ES-I3 (cell line): ENCODE measurements at regions not wholly inside any gene's neighbourhood (a gene's known extent, or its start where the extent isn't known, plus 50 kb on each side); places are given as distances from the start of the nearest gene placed in this dataset.

Experiments used
- H3K36me3 ChIP-seq: 2 replicates; pipeline ENCODE4 v1.6.1; 2013; ENCODE audit warnings: mild to moderate bottlenecking, low read length, control low read depth, moderate library complexity; ENCODE audit not compliant: insufficient read depth
- H3K4me1 ChIP-seq: 2 replicates; pipeline ENCODE4 v1.6.1; 2013; ENCODE audit warnings: mild to moderate bottlenecking, control low read depth, low read length; ENCODE audit not compliant: insufficient read depth
- H3K9ac ChIP-seq: 2 replicates; pipeline ENCODE4 v1.6.1; 2013; ENCODE audit warnings: low read depth, mild to moderate bottlenecking, low read length, moderate library complexity
- H3K9me3 ChIP-seq: 2 replicates; pipeline ENCODE4 v1.6.1; 2013; ENCODE audit warnings: mild to moderate bottlenecking, low read length, moderate library complexity; ENCODE audit not compliant: control insufficient read depth, insufficient read depth

GRCh38 chr13:73397496-73398305 lies 338.9 kb downstream of the KLF5 start:
- no peak overlapping the region for H3K9ac ChIP-seq
- 0 out of 2 replicates have a peak, but pooled peaks cover 6% of the 10 kb centered on the region for H3K4me1 ChIP-seq
- H3K9me3 ChIP-seq = no peaks in the 10 kb centered on the region
- no peaks in the 10 kb centered on the region for H3K36me3 ChIP-seq

- no peaks in the 10 kb centered on the region for H3K36me3 ChIP-seq
- no peaks in the 10 kb centered on the region for H3K4me1 ChIP-seq
- H3K9me3 ChIP-seq = no peaks in the 10 kb centered on the region
- no peak overlapping the region for H3K9ac ChIP-seq
These were observed 335.3 kb downstream of the KLF5 start for GRCh38 chr13:73394066-73394465.

GRCh38 chr13:73390100-73390499 lies 331.3 kb downstream of the KLF5 start:
- no peaks in the 10 kb centered on the region for H3K4me1 ChIP-seq
- H3K36me3 ChIP-seq = no peaks in the 10 kb centered on the region
- no peak overlapping the region for H3K9ac ChIP-seq
- no peaks in the 10 kb centered on the region for H3K9me3 ChIP-seq

GRCh38 chr13:73388586-73388985 lies 329.8 kb downstream of the KLF5 start:
- no peaks in the 10 kb centered on the region for H3K9me3 ChIP-seq
- H3K4me1 ChIP-seq = no peaks in the 10 kb centered on the region
- no peak overlapping the region for H3K9ac ChIP-seq
- H3K36me3 ChIP-seq = no peaks in the 10 kb centered on the region

- H3K9ac ChIP-seq = no peak overlapping the region
- no peaks in the 10 kb centered on the region for H3K36me3 ChIP-seq
- no peaks in the 10 kb centered on the region for H3K4me1 ChIP-seq
- H3K9me3 ChIP-seq = no peaks in the 10 kb centered on the region
These were observed 328.5 kb downstream of the KLF5 start for GRCh38 chr13:73387318-73387717.

- Histone ChIP-seq H3K9me3 (no peaks in the 10 kb centered on the region), H3K36me3 (no peaks in the 10 kb centered on the region), H3K4me1 (no peaks in the 10 kb centered on the region), H3K9ac (no peak overlapping the region)
These were observed 327.0 kb downstream of the KLF5 start for GRCh38 chr13:73385848-73386247.

GRCh38 chr13:73372666-73373627 lies 314.1 kb downstream of the KLF5 start:
- H3K36me3 ChIP-seq = no peaks in the 10 kb centered on the region
- H3K4me1 ChIP-seq = no peaks in the 10 kb centered on the region
- H3K9me3 ChIP-seq = no peaks in the 10 kb centered on the region
- no peak overlapping the region for H3K9ac ChIP-seq

GRCh38 chr13:73370066-73370465 lies 311.3 kb downstream of the KLF5 start:
- Histone ChIP-seq H3K9me3 (no peaks in the 10 kb centered on the region), H3K36me3 (no peaks in the 10 kb centered on the region), H3K9ac (no peak overlapping the region), H3K4me1 (no peaks in the 10 kb centered on the region)

GRCh38 chr13:73369095-73369494 lies 310.3 kb downstream of the KLF5 start:
- Histone ChIP-seq H3K9me3 (no peaks in the 10 kb centered on the region), H3K9ac (no peak overlapping the region), H3K36me3 (no peaks in the 10 kb centered on the region), H3K4me1 (no peaks in the 10 kb centered on the region)

- Histone ChIP-seq H3K9ac (no peak overlapping the region), H3K36me3 (no peaks in the 10 kb centered on the region), H3K4me1 (no peaks in the 10 kb centered on the region), H3K9me3 (no peaks in the 10 kb centered on the region)
These were observed 309.8 kb downstream of the KLF5 start for GRCh38 chr13:73368608-73369007.

- Histone ChIP-seq H3K4me1 (no peaks in the 10 kb centered on the region), H3K36me3 (no peaks in the 10 kb centered on the region), H3K9me3 (no peaks in the 10 kb centered on the region), H3K9ac (no peak overlapping the region)
These were observed 309.1 kb downstream of the KLF5 start for GRCh38 chr13:73367886-73368285.

- Histone ChIP-seq H3K4me1 (no peaks in the 10 kb centered on the region), H3K36me3 (no peaks in the 10 kb centered on the region), H3K9me3 (no peaks in the 10 kb centered on the region), H3K9ac (no peak overlapping the region)
These were observed 307.4 kb downstream of the KLF5 start for GRCh38 chr13:73366241-73366640.

- no peaks in the 10 kb centered on the region for H3K36me3 ChIP-seq
- H3K9me3 ChIP-seq = no peaks in the 10 kb centered on the region
- H3K4me1 ChIP-seq = no peaks in the 10 kb centered on the region
- H3K9ac ChIP-seq = no peak overlapping the region
These were observed 306.9 kb downstream of the KLF5 start for GRCh38 chr13:73365681-73366080.

GRCh38 chr13:73365252-73365651 lies 306.4 kb downstream of the KLF5 start:
- Histone ChIP-seq H3K4me1 (no peaks in the 10 kb centered on the region), H3K36me3 (no peaks in the 10 kb centered on the region), H3K9me3 (no peaks in the 10 kb centered on the region), H3K9ac (no peak overlapping the region)

GRCh38 chr13:73364736-73365135 lies 305.9 kb downstream of the KLF5 start:
- no peaks in the 10 kb centered on the region for H3K36me3 ChIP-seq
- H3K9me3 ChIP-seq = no peaks in the 10 kb centered on the region
- no peak overlapping the region for H3K9ac ChIP-seq
- H3K4me1 ChIP-seq = no peaks in the 10 kb centered on the region
